ENCODE measurements at regions not wholly inside any gene's neighbourhood (a gene's known extent, or its start where the extent isn't known, plus 50 kb on each side); places are given as distances from the start of the nearest gene placed in this dataset.

DNA sequence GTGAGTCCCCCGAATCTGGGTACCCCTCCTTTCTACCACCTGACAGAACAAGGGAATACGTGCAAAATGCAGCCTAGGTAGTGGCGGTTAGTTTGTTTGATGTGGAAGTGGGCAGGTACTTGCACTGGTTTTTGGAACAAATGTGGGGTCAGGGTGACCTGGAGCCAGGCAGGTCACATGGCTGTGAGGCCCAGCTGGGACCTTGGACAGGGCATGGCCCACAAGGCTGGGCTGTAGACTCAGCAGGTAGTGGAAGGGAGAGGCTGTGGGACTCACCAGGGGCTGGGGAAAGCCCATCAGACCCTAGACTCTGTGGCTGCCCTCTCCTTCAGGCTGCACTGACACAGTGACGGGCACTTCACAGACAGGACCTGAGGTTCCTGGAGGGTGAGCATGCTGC, 159.9 kb upstream of the ADCY1 start:
- no peak overlapping the region for H3K4me3 ChIP-seq
- TF ChIP-seq, protein P1, sequence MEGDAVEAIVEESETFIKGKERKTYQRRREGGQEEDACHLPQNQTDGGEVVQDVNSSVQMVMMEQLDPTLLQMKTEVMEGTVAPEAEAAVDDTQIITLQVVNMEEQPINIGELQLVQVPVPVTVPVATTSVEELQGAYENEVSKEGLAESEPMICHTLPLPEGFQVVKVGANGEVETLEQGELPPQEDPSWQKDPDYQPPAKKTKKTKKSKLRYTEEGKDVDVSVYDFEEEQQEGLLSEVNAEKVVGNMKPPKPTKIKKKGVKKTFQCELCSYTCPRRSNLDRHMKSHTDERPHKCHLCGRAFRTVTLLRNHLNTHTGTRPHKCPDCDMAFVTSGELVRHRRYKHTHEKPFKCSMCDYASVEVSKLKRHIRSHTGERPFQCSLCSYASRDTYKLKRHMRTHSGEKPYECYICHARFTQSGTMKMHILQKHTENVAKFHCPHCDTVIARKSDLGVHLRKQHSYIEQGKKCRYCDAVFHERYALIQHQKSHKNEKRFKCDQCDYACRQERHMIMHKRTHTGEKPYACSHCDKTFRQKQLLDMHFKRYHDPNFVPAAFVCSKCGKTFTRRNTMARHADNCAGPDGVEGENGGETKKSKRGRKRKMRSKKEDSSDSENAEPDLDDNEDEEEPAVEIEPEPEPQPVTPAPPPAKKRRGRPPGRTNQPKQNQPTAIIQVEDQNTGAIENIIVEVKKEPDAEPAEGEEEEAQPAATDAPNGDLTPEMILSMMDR (IDR thresholded peaks at IDR 0.05) = no peak
- TF ChIP-seq EP300 (IDR thresholded peaks at IDR 0.05) = no peak
- no peak for TF ChIP-seq POLR2A (IDR thresholded peaks at IDR 0.05)
- no peak for TF ChIP-seq POLR2AphosphoS5 (IDR thresholded peaks at IDR 0.05)
- 67 to 100% methylated on average over 1 to 2 of the region's 4 CpGs for WGBS, 2 donors (ENCODE audit: low coverage in 1 of 2)
- no peaks in the 10 kb centered on the region for H3K27me3 ChIP-seq
- no peaks in the 10 kb centered on the region for H3K36me3 ChIP-seq
- H3K4me1 ChIP-seq = no peaks in the 10 kb centered on the region
- H3K9me3 ChIP-seq = peaks cover 0 to 22% (median 0%) of the 10 kb centered on the region in 3 donors
- no peak overlapping the region for H3K27ac ChIP-seq
- no peak for ATAC-seq

DNA sequence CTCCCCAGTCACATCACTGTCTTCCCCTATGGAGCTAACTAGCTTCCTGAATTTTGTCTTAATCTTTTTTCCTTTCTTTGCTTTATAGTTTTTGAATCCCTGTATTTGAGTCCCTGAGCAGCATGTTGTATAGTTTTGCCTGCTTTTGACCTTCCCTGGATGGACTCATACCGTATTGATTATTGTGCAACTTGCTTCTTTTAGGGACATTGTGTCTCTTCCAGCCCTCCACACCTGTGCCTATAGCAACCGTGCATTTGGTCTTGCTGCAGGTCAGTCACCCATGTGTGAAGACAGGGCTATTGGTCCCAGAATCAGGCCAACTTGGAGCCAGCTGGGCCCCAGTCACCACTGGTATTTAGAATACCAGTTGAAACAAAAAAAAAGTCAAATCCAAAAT, 158.9 kb upstream of the ADCY1 start:
- ATAC-seq = no peak

DNA sequence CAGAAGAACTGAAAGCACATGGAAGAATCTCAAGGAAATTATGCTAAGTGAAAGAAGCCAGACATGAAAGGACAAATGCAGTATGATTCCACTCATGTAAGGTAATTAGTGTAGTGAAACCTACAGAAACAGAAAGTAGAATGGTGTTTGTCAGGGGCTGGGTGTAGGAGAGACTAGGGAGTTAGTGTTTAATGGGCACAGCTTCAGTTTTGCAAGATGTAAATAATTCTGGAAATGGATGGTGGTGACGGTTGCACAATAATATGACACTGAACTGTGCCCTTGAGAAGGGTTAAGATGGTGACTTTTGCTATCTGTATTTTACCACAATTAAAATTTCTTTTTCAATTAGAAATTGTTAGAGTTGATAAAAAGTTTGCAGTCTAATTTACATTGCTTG, 157.3 kb upstream of the ADCY1 start:
- Histone ChIP-seq H3K4me1 (no peaks in the 10 kb centered on the region), H3K9me3 (peaks cover 0 to 8% (median 0%) of the 10 kb centered on the region in 3 donors), H3K36me3 (no peaks in the 10 kb centered on the region), H3K27ac (no peak overlapping the region), H3K4me3 (no peak overlapping the region), H3K27me3 (no peaks in the 10 kb centered on the region)
- no peak for TF ChIP-seq POLR2A (IDR thresholded peaks at IDR 0.05)
- TF ChIP-seq POLR2AphosphoS5 (IDR thresholded peaks at IDR 0.05) = no peak
- TF ChIP-seq, protein P1 (IDR thresholded peaks at IDR 0.05) = no peak
- no peak for TF ChIP-seq EP300 (IDR thresholded peaks at IDR 0.05)
- no peak for ATAC-seq
- WGBS, 2 donors (ENCODE audit: low coverage in 1 of 2) = 59 to 82% methylated on average over 1 of the region's 1 CpG

More for the DNA sequence above, 158.9 kb upstream of the ADCY1 start:
- Histone ChIP-seq H3K27me3 (no peaks in the 10 kb centered on the region), H3K4me1 (no peaks in the 10 kb centered on the region), H3K9me3 (peaks cover 0 to 19% (median 0%) of the 10 kb centered on the region in 3 donors), H3K27ac (no peak overlapping the region), H3K4me3 (no peak overlapping the region), H3K36me3 (no peaks in the 10 kb centered on the region)
- no peak for TF ChIP-seq EP300 (IDR thresholded peaks at IDR 0.05)
- TF ChIP-seq POLR2AphosphoS5 (IDR thresholded peaks at IDR 0.05) = no peak
- no peak for TF ChIP-seq POLR2A (IDR thresholded peaks at IDR 0.05)
- TF ChIP-seq, protein P1 (IDR thresholded peaks at IDR 0.05) = no peak
- 67 to 100% methylated on average over 2 of the region's 2 CpGs for WGBS, 2 donors (ENCODE audit: low coverage in 1 of 2)

DNA sequence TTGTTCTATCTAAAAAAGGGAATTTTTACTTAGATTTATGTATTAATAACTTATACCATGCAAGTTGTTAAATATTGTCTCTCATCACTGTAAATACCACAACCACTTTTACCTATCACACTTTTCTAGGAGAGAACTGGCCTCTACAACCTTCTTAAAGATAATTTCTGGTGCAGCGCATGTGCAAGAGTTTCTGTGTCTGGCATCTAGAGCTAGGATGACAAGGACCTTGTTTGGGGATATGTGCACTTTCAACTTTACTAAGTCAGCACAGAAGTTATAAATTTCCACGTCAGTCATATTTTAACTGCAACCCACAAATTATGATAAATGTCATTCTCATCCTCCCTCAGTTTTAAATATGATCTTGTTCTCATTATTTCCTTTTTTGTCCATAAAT, 156.9 kb upstream of the ADCY1 start:
- WGBS, 2 donors (ENCODE audit: low coverage in 1 of 2) = 60 to 81% methylated on average over 2 of the region's 2 CpGs

DNA sequence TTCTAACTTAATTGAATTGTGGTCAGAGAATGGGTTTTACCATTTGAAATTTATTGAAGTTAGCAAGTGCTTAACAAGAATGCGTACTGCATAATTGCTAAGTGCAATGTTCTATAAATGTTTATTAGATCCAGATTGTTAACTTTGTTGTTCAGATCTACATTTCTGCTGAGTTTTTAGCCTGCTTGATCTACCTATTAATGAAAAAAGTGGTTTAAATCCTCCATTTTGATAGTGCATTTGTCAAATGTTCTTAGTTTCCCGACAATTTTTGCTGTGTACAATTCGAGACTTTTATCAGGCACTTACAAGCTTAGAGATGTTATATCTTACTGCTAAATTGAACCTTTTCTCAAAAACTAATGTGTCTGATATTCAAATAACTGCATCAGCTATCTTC, 156.4 kb upstream of the ADCY1 start:
- no peak for ATAC-seq
- WGBS, 2 donors (ENCODE audit: low coverage in 1 of 2) = 86 to 97% methylated on average over 2 to 3 of the region's 3 CpGs
- TF ChIP-seq POLR2A (IDR thresholded peaks at IDR 0.05) (no peak), EP300 (IDR thresholded peaks at IDR 0.05) (no peak), POLR2AphosphoS5 (IDR thresholded peaks at IDR 0.05) (no peak)
- TF ChIP-seq, protein P1 (IDR thresholded peaks at IDR 0.05) = no peak
- H3K4me3 ChIP-seq = no peak overlapping the region
- peaks cover 0 to under 1% (median 0%) of the 10 kb centered on the region in 3 donors for H3K9me3 ChIP-seq
- no peaks in the 10 kb centered on the region for H3K36me3 ChIP-seq
- no peaks in the 10 kb centered on the region for H3K27me3 ChIP-seq
- H3K27ac ChIP-seq = no peak overlapping the region
- H3K4me1 ChIP-seq = no peaks in the 10 kb centered on the region

More for the DNA sequence above, 156.9 kb upstream of the ADCY1 start:
- no peak for ATAC-seq
- TF ChIP-seq EP300 (IDR thresholded peaks at IDR 0.05) (no peak), POLR2A (IDR thresholded peaks at IDR 0.05) (no peak), POLR2AphosphoS5 (IDR thresholded peaks at IDR 0.05) (no peak)
- TF ChIP-seq, protein P1 (IDR thresholded peaks at IDR 0.05) = no peak
- Histone ChIP-seq H3K27ac (no peak overlapping the region), H3K9me3 (peaks cover 0 to 6% (median 0%) of the 10 kb centered on the region in 3 donors), H3K36me3 (no peaks in the 10 kb centered on the region), H3K4me3 (no peak overlapping the region), H3K4me1 (no peaks in the 10 kb centered on the region), H3K27me3 (no peaks in the 10 kb centered on the region)

Measured in gastroesophageal sphincter (tissue), 4 donors.